ENCODE measurements at regions not wholly inside any gene's neighbourhood (a gene's known extent, or its start where the extent isn't known, plus 50 kb on each side); places are given as distances from the start of the nearest gene placed in this dataset.
A peak's percentile ranks its signal among the peaks of the same experiment; 100 is the strongest.

DNA sequence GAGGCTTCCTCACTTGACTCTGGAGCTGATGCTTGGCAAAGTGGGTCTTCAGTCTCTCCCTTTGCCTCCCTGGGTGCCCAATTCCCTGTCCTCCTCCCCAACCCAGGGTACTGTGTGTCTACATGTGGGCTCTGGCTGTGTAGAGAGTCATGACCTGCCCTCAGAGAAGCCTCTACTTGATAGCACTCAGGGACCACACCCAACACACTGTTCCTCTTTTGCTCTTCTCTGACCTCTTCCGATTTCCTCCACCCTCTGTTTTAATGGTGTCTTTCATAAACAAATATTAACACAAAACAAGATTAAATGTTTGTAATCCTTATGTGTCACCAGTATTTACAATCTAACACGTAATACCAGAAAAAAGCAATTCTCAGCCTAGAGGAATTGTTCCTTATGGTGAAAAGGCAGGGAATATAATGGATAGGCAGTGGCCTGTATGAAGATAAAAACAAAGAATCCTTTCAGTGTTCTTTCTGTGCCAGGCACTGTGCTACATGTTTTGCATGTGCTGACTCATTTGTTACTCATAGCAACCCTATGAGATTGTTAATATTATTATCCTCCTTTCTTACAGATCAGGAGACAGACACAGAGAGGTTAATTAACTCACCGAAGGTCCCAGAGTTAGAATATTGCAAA, 58.2 kb downstream of the HSD3B1 start:
- Histone ChIP-seq H3K9me3 (no peaks in the 10 kb centered on the region), H3K4me1 (peaks cover 0 to 15% (median 0%) of the 10 kb centered on the region in 9 donors), H3K27me3 (no peaks in the 10 kb centered on the region), H3K36me3 (no peaks in the 10 kb centered on the region), H3K27ac (no peak overlapping the region), H3K4me3 (no peak overlapping the region)
- 82 to 86% methylated on average over 3 of the region's 3 CpGs for WGBS, 2 donors
- intact Hi-C loops (cut with DNase I) = no loop called here
- ATAC-seq (peak in 1 of 8 donors; percentile 33), DNase-seq (no peak)
- TF ChIP-seq, protein P1, sequence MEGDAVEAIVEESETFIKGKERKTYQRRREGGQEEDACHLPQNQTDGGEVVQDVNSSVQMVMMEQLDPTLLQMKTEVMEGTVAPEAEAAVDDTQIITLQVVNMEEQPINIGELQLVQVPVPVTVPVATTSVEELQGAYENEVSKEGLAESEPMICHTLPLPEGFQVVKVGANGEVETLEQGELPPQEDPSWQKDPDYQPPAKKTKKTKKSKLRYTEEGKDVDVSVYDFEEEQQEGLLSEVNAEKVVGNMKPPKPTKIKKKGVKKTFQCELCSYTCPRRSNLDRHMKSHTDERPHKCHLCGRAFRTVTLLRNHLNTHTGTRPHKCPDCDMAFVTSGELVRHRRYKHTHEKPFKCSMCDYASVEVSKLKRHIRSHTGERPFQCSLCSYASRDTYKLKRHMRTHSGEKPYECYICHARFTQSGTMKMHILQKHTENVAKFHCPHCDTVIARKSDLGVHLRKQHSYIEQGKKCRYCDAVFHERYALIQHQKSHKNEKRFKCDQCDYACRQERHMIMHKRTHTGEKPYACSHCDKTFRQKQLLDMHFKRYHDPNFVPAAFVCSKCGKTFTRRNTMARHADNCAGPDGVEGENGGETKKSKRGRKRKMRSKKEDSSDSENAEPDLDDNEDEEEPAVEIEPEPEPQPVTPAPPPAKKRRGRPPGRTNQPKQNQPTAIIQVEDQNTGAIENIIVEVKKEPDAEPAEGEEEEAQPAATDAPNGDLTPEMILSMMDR (IDR thresholded peaks at IDR 0.05) = no peak

DNA sequence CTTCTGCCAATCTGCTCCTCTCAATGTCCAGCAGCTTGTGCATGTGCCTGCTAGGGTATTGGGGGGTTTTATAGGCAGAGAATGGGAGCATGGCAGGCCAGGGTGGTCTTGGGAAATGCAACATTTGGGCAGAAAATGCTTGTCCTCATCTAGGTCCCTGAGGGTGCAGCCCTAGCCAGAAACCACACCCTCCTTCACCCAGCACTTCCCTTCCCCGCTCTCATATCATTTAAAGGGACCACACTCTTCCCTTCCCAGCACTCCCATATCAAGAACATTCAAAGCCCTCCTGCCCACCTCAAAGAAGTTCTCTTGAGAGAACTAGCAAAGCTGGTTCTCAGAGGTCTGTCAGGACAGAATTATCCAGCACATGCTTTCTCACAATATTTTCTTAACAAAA, 62.1 kb downstream of the HSD3B1 start:
- WGBS, 2 donors = 65 to 84% methylated on average over 1 of the region's 1 CpG
- Histone ChIP-seq H3K27me3 (no peaks in the 10 kb centered on the region), H3K36me3 (no peaks in the 10 kb centered on the region), H3K27ac (no peak overlapping the region), H3K4me1 (peaks cover 0 to 15% (median 0%) of the 10 kb centered on the region in 9 donors), H3K9me3 (no peaks in the 10 kb centered on the region), H3K4me3 (no peak overlapping the region)
- TF ChIP-seq, protein P1 (IDR thresholded peaks at IDR 0.05) = no peak
- intact Hi-C loops (cut with DNase I) = no loop called here
- DNase-seq (no peak), ATAC-seq (no peak)

Data from heart right ventricle (tissue), 16 donors.